Activated T-helper 9 cell treated with anti-CD3 and anti-CD28 coated beads, Interleukin-2, amount 50 U/mL, for 16 hours (primary cell): ENCODE measurements at regions not wholly inside any gene's neighbourhood (a gene's known extent, or its start where the extent isn't known, plus 50 kb on each side); places are given as distances from the start of the nearest gene placed in this dataset.

ENCODE experiments used
- DNase-seq: peaks from one replicate; pipeline ENCODE4 v3.0.0-alpha.2; 2020; ENCODE audit warnings: low read depth

GRCh38 chr6:156413154-156413553 lies 364.0 kb upstream of the ARID1B start:
- no peak for DNase-seq

GRCh38 chr6:156410649-156411048 lies 366.5 kb upstream of the ARID1B start:
- DNase-seq, result no peak

- DNase-seq, result no peak
Measured at GRCh38 chr6:156408655-156409054, 368.5 kb upstream of the ARID1B start.

GRCh38 chr6:156407334-156407733 lies 369.8 kb upstream of the ARID1B start:
- DNase-seq, result no peak

- DNase-seq, result no peak
Measured at GRCh38 chr6:156406688-156407087, 370.5 kb upstream of the ARID1B start.

- DNase-seq, result no peak
Measured at GRCh38 chr6:156406099-156406498, 371.1 kb upstream of the ARID1B start.

- DNase-seq, result no peak
Measured at GRCh38 chr6:156402628-156403027, 374.6 kb upstream of the ARID1B start.

- DNase-seq, result no peak
Measured at GRCh38 chr6:156402227-156402626, 375.0 kb upstream of the ARID1B start.

- DNase-seq, result no peak
Measured at GRCh38 chr6:156400487-156400886, 376.7 kb upstream of the ARID1B start.

- no peak for DNase-seq
Measured at GRCh38 chr6:156398966-156399365, 378.2 kb upstream of the ARID1B start.

GRCh38 chr6:156398371-156398770 lies 378.8 kb upstream of the ARID1B start:
- no peak for DNase-seq

- DNase-seq, result no peak
Measured at GRCh38 chr6:156396791-156397418, 380.3 kb upstream of the ARID1B start.

- no peak for DNase-seq
Measured at GRCh38 chr6:156396068-156396771, 381.0 kb upstream of the ARID1B start.

GRCh38 chr6:156395276-156395675 lies 381.9 kb upstream of the ARID1B start:
- DNase-seq, result peak; percentile 37

GRCh38 chr6:156392648-156393047 lies 384.5 kb upstream of the ARID1B start:
- DNase-seq, result no peak

GRCh38 chr6:156391977-156392376 lies 385.2 kb upstream of the ARID1B start:
- DNase-seq, result no peak

- no peak for DNase-seq
Measured at GRCh38 chr6:156391061-156391672, 386.0 kb upstream of the ARID1B start.

GRCh38 chr6:156390621-156391020 lies 386.6 kb upstream of the ARID1B start:
- DNase-seq, result no peak

- no peak for DNase-seq
Measured at GRCh38 chr6:156389296-156389695, 387.9 kb upstream of the ARID1B start.

GRCh38 chr6:156387472-156387871 lies 389.7 kb upstream of the ARID1B start:
- no peak for DNase-seq

- no peak for DNase-seq
Measured at GRCh38 chr6:156383059-156383458, 394.1 kb upstream of the ARID1B start.

GRCh38 chr6:156379392-156380289 lies 397.5 kb upstream of the ARID1B start:
- no peak for DNase-seq
